ENCODE measurements at regions not wholly inside any gene's neighbourhood (a gene's known extent, or its start where the extent isn't known, plus 50 kb on each side); places are given as distances from the start of the nearest gene placed in this dataset.

- H3K4me2 ChIP-seq (ENCODE audit: low read length), result no peak overlapping the region
- H3K9me3 ChIP-seq (ENCODE audit: control insufficient read depth, insufficient read depth, low read length), result no peaks in the 10 kb centered on the region; the same call in 1 of the 2 replicates
- no peaks in the 10 kb centered on the region for H3K9me2 ChIP-seq (replicated peaks; ENCODE audit: control insufficient read depth, low read length)
- H3K27ac ChIP-seq (ENCODE audit: low read depth, low read length), result no peak overlapping the region
- H3K4me1 ChIP-seq (ENCODE audit: control insufficient read depth, low read length), result no peaks in the 10 kb centered on the region
- H3K4me3 ChIP-seq (ENCODE audit: low read length), result no peak overlapping the region
- H3K36me3 ChIP-seq (ENCODE audit: control insufficient read depth, low read length), result no peaks in the 10 kb centered on the region
- H3F3A ChIP-seq (ENCODE audit: control insufficient read depth, insufficient read depth), result no peaks in the 10 kb centered on the region
- H4K20me1 ChIP-seq (ENCODE audit: control insufficient read depth, insufficient read depth, low read depth, low read length), result no peaks in the 10 kb centered on the region
- TF ChIP-seq CTCF (IDR thresholded peaks at IDR 0.05; ENCODE audit: low read depth, low read length, poor library complexity, severe bottlenecking) (peak; percentile 18), EZH2phosphoT487 (IDR thresholded peaks at IDR 0.05; ENCODE audit: borderline replicate concordance, low read length) (no peak)
- no peaks in the 10 kb centered on the region for H3K79me2 ChIP-seq (ENCODE audit: control insufficient read depth, low read length)
- H3K27me3 ChIP-seq (ENCODE audit: control insufficient read depth, low read length), result no peaks in the 10 kb centered on the region
Observed at GRCh38 chr2:235303499-235304291, 190.1 kb upstream of the AGAP1 start.

- no peaks in the 10 kb centered on the region for H3K27me3 ChIP-seq (ENCODE audit: control insufficient read depth, low read length)
- TF ChIP-seq EZH2phosphoT487 (IDR thresholded peaks at IDR 0.05; ENCODE audit: borderline replicate concordance, low read length) (no peak), CTCF (IDR thresholded peaks at IDR 0.05; ENCODE audit: low read depth, low read length, poor library complexity, severe bottlenecking) (no peak)
- no peak overlapping the region for H3K27ac ChIP-seq (ENCODE audit: low read depth, low read length)
- no peaks in the 10 kb centered on the region for H4K20me1 ChIP-seq (ENCODE audit: control insufficient read depth, insufficient read depth, low read depth, low read length)
- H3K4me1 ChIP-seq (ENCODE audit: control insufficient read depth, low read length), result no peaks in the 10 kb centered on the region
- no peaks in the 10 kb centered on the region for H3K79me2 ChIP-seq (ENCODE audit: control insufficient read depth, low read length)
- H3K9me3 ChIP-seq (ENCODE audit: control insufficient read depth, insufficient read depth, low read length), result no peaks in the 10 kb centered on the region; the same call in 1 of the 2 replicates
- H3K9me2 ChIP-seq (replicated peaks; ENCODE audit: control insufficient read depth, low read length), result no peaks in the 10 kb centered on the region
- no peak overlapping the region for H3K4me3 ChIP-seq (ENCODE audit: low read length)
- no peaks in the 10 kb centered on the region for H3F3A ChIP-seq (ENCODE audit: control insufficient read depth, insufficient read depth)
- H3K4me2 ChIP-seq (ENCODE audit: low read length), result no peak overlapping the region
- no peaks in the 10 kb centered on the region for H3K36me3 ChIP-seq (ENCODE audit: control insufficient read depth, low read length)
Observed at GRCh38 chr2:235305678-235306077, 188.2 kb upstream of the AGAP1 start.

- Histone ChIP-seq H3K9me3 (ENCODE audit: control insufficient read depth, insufficient read depth, low read length) (no peaks in the 10 kb centered on the region; the same call in 1 of the 2 replicates), H3F3A (ENCODE audit: control insufficient read depth, insufficient read depth) (no peaks in the 10 kb centered on the region), H3K36me3 (ENCODE audit: control insufficient read depth, low read length) (no peaks in the 10 kb centered on the region), H3K4me1 (ENCODE audit: control insufficient read depth, low read length) (no peaks in the 10 kb centered on the region), H4K20me1 (ENCODE audit: control insufficient read depth, insufficient read depth, low read depth, low read length) (no peaks in the 10 kb centered on the region), H3K9me2 (replicated peaks; ENCODE audit: control insufficient read depth, low read length) (no peaks in the 10 kb centered on the region), H3K4me3 (ENCODE audit: low read length) (no peak overlapping the region), H3K27ac (ENCODE audit: low read depth, low read length) (no peak overlapping the region), H3K79me2 (ENCODE audit: control insufficient read depth, low read length) (no peaks in the 10 kb centered on the region), H3K4me2 (ENCODE audit: low read length) (no peak overlapping the region), H3K27me3 (ENCODE audit: control insufficient read depth, low read length) (no peaks in the 10 kb centered on the region)
- no peak for TF ChIP-seq EZH2phosphoT487 (IDR thresholded peaks at IDR 0.05; ENCODE audit: borderline replicate concordance, low read length)
- TF ChIP-seq CTCF (IDR thresholded peaks at IDR 0.05; ENCODE audit: low read depth, low read length, poor library complexity, severe bottlenecking), result no peak
Observed at GRCh38 chr2:235311044-235311443, 182.8 kb upstream of the AGAP1 start.

Data from DOHH2 (cell line).